Tongue (tissue), 1 donor: ENCODE measurements at regions not wholly inside any gene's neighbourhood (a gene's known extent, or its start where the extent isn't known, plus 50 kb on each side); places are given as distances from the start of the nearest gene placed in this dataset.

Source experiments
- DNase-seq: peaks from one replicate; pipeline ENCODE4 v3.0.0-alpha.2; 2015

GRCh38 chr2:186187854-186188253, 298.2 kb upstream of the ZC3H15 start:
- no peak for DNase-seq

- no peak for DNase-seq
These were observed 296.2 kb upstream of the ZC3H15 start for GRCh38 chr2:186189816-186190215.

- DNase-seq, result no peak
These were observed 290.4 kb upstream of the ZC3H15 start for GRCh38 chr2:186195696-186196095.

- no peak for DNase-seq
These were observed 288.1 kb upstream of the ZC3H15 start for GRCh38 chr2:186197955-186198354.

- no peak for DNase-seq
These were observed 287.0 kb upstream of the ZC3H15 start for GRCh38 chr2:186199029-186199428.

- DNase-seq, result no peak
These were observed 284.7 kb upstream of the ZC3H15 start for GRCh38 chr2:186201371-186201770.

- DNase-seq, result peak; percentile 12
These were observed 280.7 kb upstream of the ZC3H15 start for GRCh38 chr2:186205254-186205911.

- no peak for DNase-seq
These were observed 276.5 kb upstream of the ZC3H15 start for GRCh38 chr2:186209532-186209931.

GRCh38 chr2:186220409-186220808, 265.7 kb upstream of the ZC3H15 start:
- no peak for DNase-seq

GRCh38 chr2:186229265-186229664, 256.8 kb upstream of the ZC3H15 start:
- DNase-seq, result no peak

GRCh38 chr2:186241874-186242273, 244.2 kb upstream of the ZC3H15 start:
- DNase-seq, result no peak

- DNase-seq, result no peak
These were observed 231.3 kb upstream of the ZC3H15 start for GRCh38 chr2:186254759-186255158.

- DNase-seq, result peak; percentile 28
These were observed 230.2 kb upstream of the ZC3H15 start for GRCh38 chr2:186255823-186256222.

GRCh38 chr2:186256540-186256939, 229.5 kb upstream of the ZC3H15 start:
- peak; percentile 67 for DNase-seq

GRCh38 chr2:186263673-186264250, 222.3 kb upstream of the ZC3H15 start:
- DNase-seq, result no peak

GRCh38 chr2:186269536-186269935, 216.5 kb upstream of the ZC3H15 start:
- no peak for DNase-seq

GRCh38 chr2:186273953-186274352, 212.1 kb upstream of the ZC3H15 start:
- no peak for DNase-seq

GRCh38 chr2:186274936-186275575, 211.0 kb upstream of the ZC3H15 start:
- no peak for DNase-seq

GRCh38 chr2:186276909-186277308, 209.2 kb upstream of the ZC3H15 start:
- no peak for DNase-seq

- no peak for DNase-seq
These were observed 204.3 kb upstream of the ZC3H15 start for GRCh38 chr2:186281726-186282125.

- no peak for DNase-seq
These were observed 191.7 kb upstream of the ZC3H15 start for GRCh38 chr2:186294248-186294888.

- DNase-seq, result no peak
These were observed 186.4 kb upstream of the ZC3H15 start for GRCh38 chr2:186299610-186300009.

GRCh38 chr2:186302263-186302662, 183.8 kb upstream of the ZC3H15 start:
- no peak for DNase-seq
